GM23338 (cell line): ENCODE measurements at regions not wholly inside any gene's neighbourhood (a gene's known extent, or its start where the extent isn't known, plus 50 kb on each side); places are given as distances from the start of the nearest gene placed in this dataset.
A peak's percentile ranks its signal among the peaks of the same experiment; 100 is the strongest.

Experiments
- ATAC-seq: fragments of 200-7000 bp; cut with Tn5 transposase; 3 replicates; pipeline ENCODE4 v1.9.1; 2020
- DNase-seq: peaks from one replicate; pipeline ENCODE4 v3.0.0-alpha.2; 2015; ENCODE audit warnings: low spot score
- H2AFZ ChIP-seq: fragments of 200-600 bp; sonication (generic); 2 replicates; pipeline ENCODE4 v1.8.0; 2016; ENCODE audit warnings: antibody characterized with exemption, mild to moderate bottlenecking, moderate library complexity
- H3F3A ChIP-seq: fragments of 200-600 bp; sonication (generic); replicated peaks from 2 replicates; pipeline ENCODE4 v1.8.0; 2017; ENCODE audit warnings: antibody characterized with exemption, mixed run types, low read depth
- H3K27ac ChIP-seq: fragments of 200-600 bp; sonication (generic); 2 replicates; pipeline ENCODE4 v1.6.1; 2016; ENCODE audit warnings: low read depth
- H3K27me3 ChIP-seq: fragments of 200-600 bp; sonication (generic); 2 replicates; pipeline ENCODE4 v1.8.0; 2016; ENCODE audit warnings: mild to moderate bottlenecking, mixed run types, moderate library complexity; ENCODE audit not compliant: insufficient read depth
- H3K36me3 ChIP-seq: fragments of 200-600 bp; sonication (generic); 2 replicates; pipeline ENCODE4 v1.8.0; 2016; ENCODE audit warnings: mild to moderate bottlenecking; ENCODE audit not compliant: insufficient read depth
- H3K4me1 ChIP-seq: fragments of 200-600 bp; sonication (generic); 2 replicates; pipeline ENCODE4 v1.8.0; 2016; ENCODE audit warnings: mild to moderate bottlenecking, moderate library complexity; ENCODE audit not compliant: insufficient read depth
- H3K4me2 ChIP-seq: fragments of 200-600 bp; sonication (generic); 2 replicates; pipeline ENCODE4 v1.7.1; 2017; ENCODE audit warnings: mixed run types
- H3K4me3 ChIP-seq: fragments of 200-600 bp; sonication (generic); 2 replicates; pipeline ENCODE4 v1.6.1; 2016; ENCODE audit warnings: mixed run types
- H3K79me2 ChIP-seq: fragments of 200-600 bp; sonication (generic); replicated peaks from 2 replicates; pipeline ENCODE4 v1.8.0; 2017; ENCODE audit warnings: mild to moderate bottlenecking; ENCODE audit not compliant: insufficient read depth
- H3K9me2 ChIP-seq: fragments of 200-600 bp; sonication (generic); 2 replicates; pipeline ENCODE4 v1.8.0; 2017; ENCODE audit not compliant: insufficient read depth
- H4K20me1 ChIP-seq: fragments of 200-600 bp; sonication (generic); replicated peaks from 2 replicates; pipeline ENCODE4 v1.8.0; 2017; ENCODE audit warnings: mild to moderate bottlenecking; ENCODE audit not compliant: insufficient read depth
- H3K27ac Mint-ChIP-seq: 2 replicates; pipeline ENCODE4 v1.8.0; 2020; ENCODE audit warnings: inconsistent platforms, mild to moderate bottlenecking, moderate library complexity, mixed read lengths
- H3K27me3 Mint-ChIP-seq: 3 replicates; pipeline ENCODE4 v1.8.0; 2022; ENCODE audit warnings: low read depth, mild to moderate bottlenecking, moderate library complexity, mixed read lengths, inconsistent platforms; ENCODE audit not compliant: insufficient read depth, poor library complexity
- H3K36me3 Mint-ChIP-seq: 3 replicates; pipeline ENCODE4 v1.8.0; 2021; ENCODE audit warnings: low read depth, mild to moderate bottlenecking, inconsistent platforms, moderate library complexity, mixed read lengths
- H3K4me1 Mint-ChIP-seq: 3 replicates; pipeline ENCODE4 v1.8.0; 2020; ENCODE audit warnings: mild to moderate bottlenecking, inconsistent platforms, mixed read lengths
- H3K4me3 Mint-ChIP-seq: 3 replicates; pipeline ENCODE4 v1.8.0; 2021; ENCODE audit warnings: moderate library complexity, mild to moderate bottlenecking, inconsistent platforms, mixed read lengths
- H3K9me3 Mint-ChIP-seq: 3 replicates; pipeline ENCODE4 v1.8.0; 2020; ENCODE audit warnings: moderate library complexity, mild to moderate bottlenecking, inconsistent platforms, mixed read lengths
- EZH2 ChIP-seq: fragments of 200-600 bp; sonication (generic); IDR thresholded peaks from one replicate; pipeline ENCODE4 v1.8.0; 2017; ENCODE audit warnings: antibody characterized with exemption, mild to moderate bottlenecking, low read depth; ENCODE audit not compliant: unreplicated experiment
- JUNB ChIP-seq: IDR thresholded peaks from one replicate; pipeline ENCODE4 v1.6.1; 2016; ENCODE audit warnings: antibody characterized with exemption; ENCODE audit not compliant: unreplicated experiment
- NANOG ChIP-seq: IDR thresholded peaks from 2 replicates; pipeline ENCODE4 v1.6.1; 2016; ENCODE audit warnings: antibody characterized with exemption, borderline replicate concordance
- POLR2AphosphoS5 ChIP-seq: IDR thresholded peaks from 2 replicates; pipeline ENCODE4 v1.6.1; 2016; ENCODE audit warnings: antibody characterized with exemption, low read depth
- STAT1 ChIP-seq: IDR thresholded peaks from one replicate; pipeline ENCODE4 v1.6.1; 2016; ENCODE audit warnings: antibody characterized with exemption; ENCODE audit not compliant: unreplicated experiment
- TF ChIP-seq, protein P1 (sequence below): IDR thresholded peaks from 2 replicates; pipeline ENCODE4 v1.6.1; 2016; ENCODE audit warnings: antibody characterized with exemption
- TF ChIP-seq, protein P2 (sequence below), 2 experiments: fragments of 200-600 bp in 1 of 2; sonication (generic) in 1 of 2; conservative IDR thresholded peaks; 2 replicates each; pipeline versions ENCODE4 v1.5.1 to v1.6.1; 2016 to 2017; ENCODE audit warnings: antibody characterized with exemption in 2 of 2, low read depth in 2 of 2, mild to moderate bottlenecking in 2 of 2, moderate library complexity in 1 of 2
- TF ChIP-seq, protein P3 (sequence below): IDR thresholded peaks from one replicate; pipeline ENCODE4 v1.6.1; 2018; ENCODE audit warnings: antibody characterized with exemption; ENCODE audit not compliant: unreplicated experiment

DNA sequence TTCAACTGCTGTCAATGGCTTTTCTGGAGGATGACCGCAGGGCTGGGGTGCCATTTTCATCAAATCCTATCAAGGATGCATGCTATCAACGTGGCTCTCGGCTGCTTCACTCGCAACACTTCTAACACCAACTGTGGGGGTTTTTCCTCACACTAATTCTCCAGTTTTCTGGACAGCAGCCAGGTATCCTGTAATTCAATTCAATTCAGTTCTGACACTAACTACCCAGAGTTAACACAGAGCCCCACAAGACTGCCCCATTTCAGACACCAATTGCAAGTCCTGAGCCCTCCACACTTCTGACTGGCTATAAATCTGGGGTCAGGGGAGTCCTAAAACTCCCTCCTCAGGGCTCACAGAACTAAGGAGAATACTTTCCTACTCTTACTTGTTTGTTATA is 55.3 kb upstream of the TMCC3 start:
- peaks cover 2% of the 10 kb centered on the region; the same call in 2 of the 3 replicates for H3K4me1 Mint-ChIP-seq
- Histone ChIP-seq H3K27ac (no peak overlapping the region), H3K27me3 (no peaks in the 10 kb centered on the region), H3K4me2 (no peak overlapping the region), H4K20me1 (0 out of 2 replicates have a peak, but pooled peaks cover 3% of the 10 kb centered on the region), H3K4me3 (no peak overlapping the region), H3K9me2 (0 out of 2 replicates have a peak, but pooled peaks cover 5% of the 10 kb centered on the region), H3K79me2 (no peaks in the 10 kb centered on the region), H3K36me3 (no peaks in the 10 kb centered on the region), H3K4me1 (no peaks in the 10 kb centered on the region), H2AFZ (no peak overlapping the region), H3F3A (no peaks in the 10 kb centered on the region)
- H3K36me3 Mint-ChIP-seq: no peaks in the 10 kb centered on the region
- peak overlapping the region; percentile 41 for H3K27ac Mint-ChIP-seq
- no peaks in the 10 kb centered on the region for H3K9me3 Mint-ChIP-seq
- DNase-seq (no peak), ATAC-seq (no peak)
- H3K4me3 Mint-ChIP-seq: no peak overlapping the region
- no peaks in the 10 kb centered on the region for H3K27me3 Mint-ChIP-seq
- no peak for TF ChIP-seq STAT1
- TF ChIP-seq EZH2: no peak
- TF ChIP-seq NANOG: no peak
- TF ChIP-seq, protein P1, sequence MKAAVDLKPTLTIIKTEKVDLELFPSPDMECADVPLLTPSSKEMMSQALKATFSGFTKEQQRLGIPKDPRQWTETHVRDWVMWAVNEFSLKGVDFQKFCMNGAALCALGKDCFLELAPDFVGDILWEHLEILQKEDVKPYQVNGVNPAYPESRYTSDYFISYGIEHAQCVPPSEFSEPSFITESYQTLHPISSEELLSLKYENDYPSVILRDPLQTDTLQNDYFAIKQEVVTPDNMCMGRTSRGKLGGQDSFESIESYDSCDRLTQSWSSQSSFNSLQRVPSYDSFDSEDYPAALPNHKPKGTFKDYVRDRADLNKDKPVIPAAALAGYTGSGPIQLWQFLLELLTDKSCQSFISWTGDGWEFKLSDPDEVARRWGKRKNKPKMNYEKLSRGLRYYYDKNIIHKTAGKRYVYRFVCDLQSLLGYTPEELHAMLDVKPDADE: no peak
- no peak for TF ChIP-seq POLR2AphosphoS5

DNA sequence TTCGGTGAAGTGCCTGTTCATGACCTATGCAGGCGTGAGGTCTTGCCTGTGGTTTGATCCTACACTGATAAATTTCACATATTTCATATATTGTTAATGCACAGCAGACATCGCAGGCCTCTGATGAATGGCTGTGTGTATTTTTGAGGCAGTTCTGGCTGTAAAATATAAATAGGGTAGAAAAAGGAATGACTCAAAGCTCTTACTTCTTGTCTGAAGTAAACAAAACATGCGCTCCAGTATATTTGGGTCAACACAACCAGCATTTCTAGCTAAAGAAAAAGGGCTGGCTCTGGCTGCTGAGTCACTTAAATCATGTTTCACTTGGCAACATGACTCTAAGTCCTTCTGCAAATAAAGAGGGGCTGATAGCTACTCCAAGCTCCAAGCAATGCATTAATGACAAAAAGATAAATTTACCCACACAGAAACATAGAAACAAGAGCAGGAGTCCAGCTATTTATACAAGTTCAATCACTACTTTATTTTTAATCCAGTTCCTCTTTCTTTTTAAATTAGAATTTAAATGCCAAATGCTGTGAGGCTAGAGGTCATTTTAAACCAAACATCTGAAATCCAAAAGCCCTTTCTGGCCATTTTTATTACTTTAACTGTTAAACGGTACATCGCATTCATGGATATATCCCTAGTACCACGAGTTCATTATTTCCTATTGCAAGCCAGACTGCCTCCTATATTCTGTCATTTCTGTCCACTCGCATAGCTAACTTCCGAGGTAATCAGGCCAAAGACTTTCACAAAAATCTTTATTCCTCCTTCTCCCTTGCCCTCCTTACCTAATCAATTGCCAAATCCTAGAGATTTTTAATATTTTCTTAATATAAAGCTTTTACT is 54.3 kb upstream of the TMCC3 start:
- no peaks in the 10 kb centered on the region for H3K9me3 Mint-ChIP-seq
- 0 out of 2 replicates have a peak, but pooled peaks cover 3% of the 10 kb centered on the region for H4K20me1 ChIP-seq
- no peak for DNase-seq
- H3K4me3 ChIP-seq: no peak overlapping the region
- H3F3A ChIP-seq: no peaks in the 10 kb centered on the region
- H3K27me3 Mint-ChIP-seq: no peaks in the 10 kb centered on the region
- H3K36me3 ChIP-seq: no peaks in the 10 kb centered on the region
- no peaks in the 10 kb centered on the region for H3K79me2 ChIP-seq
- no peaks in the 10 kb centered on the region for H3K27me3 ChIP-seq
- H3K36me3 Mint-ChIP-seq: no peaks in the 10 kb centered on the region
- H3K4me1 Mint-ChIP-seq: peaks cover 2% of the 10 kb centered on the region; the same call in 2 of the 3 replicates
- H3K9me2 ChIP-seq: no peaks in the 10 kb centered on the region
- no peak overlapping the region for H3K27ac ChIP-seq
- H2AFZ ChIP-seq: no peak overlapping the region
- TF ChIP-seq, protein P2, sequence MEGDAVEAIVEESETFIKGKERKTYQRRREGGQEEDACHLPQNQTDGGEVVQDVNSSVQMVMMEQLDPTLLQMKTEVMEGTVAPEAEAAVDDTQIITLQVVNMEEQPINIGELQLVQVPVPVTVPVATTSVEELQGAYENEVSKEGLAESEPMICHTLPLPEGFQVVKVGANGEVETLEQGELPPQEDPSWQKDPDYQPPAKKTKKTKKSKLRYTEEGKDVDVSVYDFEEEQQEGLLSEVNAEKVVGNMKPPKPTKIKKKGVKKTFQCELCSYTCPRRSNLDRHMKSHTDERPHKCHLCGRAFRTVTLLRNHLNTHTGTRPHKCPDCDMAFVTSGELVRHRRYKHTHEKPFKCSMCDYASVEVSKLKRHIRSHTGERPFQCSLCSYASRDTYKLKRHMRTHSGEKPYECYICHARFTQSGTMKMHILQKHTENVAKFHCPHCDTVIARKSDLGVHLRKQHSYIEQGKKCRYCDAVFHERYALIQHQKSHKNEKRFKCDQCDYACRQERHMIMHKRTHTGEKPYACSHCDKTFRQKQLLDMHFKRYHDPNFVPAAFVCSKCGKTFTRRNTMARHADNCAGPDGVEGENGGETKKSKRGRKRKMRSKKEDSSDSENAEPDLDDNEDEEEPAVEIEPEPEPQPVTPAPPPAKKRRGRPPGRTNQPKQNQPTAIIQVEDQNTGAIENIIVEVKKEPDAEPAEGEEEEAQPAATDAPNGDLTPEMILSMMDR (conservative IDR thresholded peaks at IDR 0.05; ENCODE audit: low read depth in 2 of 2): no peak
- TF ChIP-seq STAT1 (no peak), JUNB (no peak)
- TF ChIP-seq, protein P3, sequence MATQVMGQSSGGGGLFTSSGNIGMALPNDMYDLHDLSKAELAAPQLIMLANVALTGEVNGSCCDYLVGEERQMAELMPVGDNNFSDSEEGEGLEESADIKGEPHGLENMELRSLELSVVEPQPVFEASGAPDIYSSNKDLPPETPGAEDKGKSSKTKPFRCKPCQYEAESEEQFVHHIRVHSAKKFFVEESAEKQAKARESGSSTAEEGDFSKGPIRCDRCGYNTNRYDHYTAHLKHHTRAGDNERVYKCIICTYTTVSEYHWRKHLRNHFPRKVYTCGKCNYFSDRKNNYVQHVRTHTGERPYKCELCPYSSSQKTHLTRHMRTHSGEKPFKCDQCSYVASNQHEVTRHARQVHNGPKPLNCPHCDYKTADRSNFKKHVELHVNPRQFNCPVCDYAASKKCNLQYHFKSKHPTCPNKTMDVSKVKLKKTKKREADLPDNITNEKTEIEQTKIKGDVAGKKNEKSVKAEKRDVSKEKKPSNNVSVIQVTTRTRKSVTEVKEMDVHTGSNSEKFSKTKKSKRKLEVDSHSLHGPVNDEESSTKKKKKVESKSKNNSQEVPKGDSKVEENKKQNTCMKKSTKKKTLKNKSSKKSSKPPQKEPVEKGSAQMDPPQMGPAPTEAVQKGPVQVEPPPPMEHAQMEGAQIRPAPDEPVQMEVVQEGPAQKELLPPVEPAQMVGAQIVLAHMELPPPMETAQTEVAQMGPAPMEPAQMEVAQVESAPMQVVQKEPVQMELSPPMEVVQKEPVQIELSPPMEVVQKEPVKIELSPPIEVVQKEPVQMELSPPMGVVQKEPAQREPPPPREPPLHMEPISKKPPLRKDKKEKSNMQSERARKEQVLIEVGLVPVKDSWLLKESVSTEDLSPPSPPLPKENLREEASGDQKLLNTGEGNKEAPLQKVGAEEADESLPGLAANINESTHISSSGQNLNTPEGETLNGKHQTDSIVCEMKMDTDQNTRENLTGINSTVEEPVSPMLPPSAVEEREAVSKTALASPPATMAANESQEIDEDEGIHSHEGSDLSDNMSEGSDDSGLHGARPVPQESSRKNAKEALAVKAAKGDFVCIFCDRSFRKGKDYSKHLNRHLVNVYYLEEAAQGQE: no peak
- no peaks in the 10 kb centered on the region for H3K4me1 ChIP-seq
- H3K27ac Mint-ChIP-seq: no peak overlapping the region
- no peak for ATAC-seq
- no peak overlapping the region for H3K4me2 ChIP-seq
- H3K4me3 Mint-ChIP-seq: no peak overlapping the region
